ENCODE measurements at regions not wholly inside any gene's neighbourhood (a gene's known extent, or its start where the extent isn't known, plus 50 kb on each side); places are given as distances from the start of the nearest gene placed in this dataset.

DNA sequence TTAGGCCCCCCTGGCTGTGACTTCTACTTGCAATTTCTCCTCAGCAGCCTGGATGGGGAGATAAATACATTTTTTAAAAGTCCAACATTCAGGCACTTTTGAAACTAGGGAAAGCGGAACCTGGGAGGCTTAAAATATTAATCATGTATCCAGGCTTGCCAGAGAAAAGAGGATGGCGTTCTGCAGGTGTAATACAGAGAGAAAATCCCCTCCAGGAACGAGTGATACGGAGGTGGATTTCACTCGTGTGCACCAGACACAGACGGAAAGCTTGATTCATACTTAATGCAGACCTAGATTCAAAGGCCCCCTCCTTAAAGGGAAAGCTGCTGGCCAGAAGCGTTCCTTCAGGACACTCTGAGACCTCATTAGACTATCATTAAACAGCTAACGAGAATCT is 354.0 kb upstream of the BOD1L1 start:
- TF ChIP-seq CTCF (conservative IDR thresholded peaks at IDR 0.05), result no peak
- no peak for TF ChIP-seq EZH2 (IDR thresholded peaks at IDR 0.05; ENCODE audit: low read depth)
